GM23338 (cell line): ENCODE measurements at regions not wholly inside any gene's neighbourhood (a gene's known extent, or its start where the extent isn't known, plus 50 kb on each side); places are given as distances from the start of the nearest gene placed in this dataset.

ENCODE experiments used
- ATAC-seq: fragments of 200-7000 bp; cut with Tn5 transposase; 3 replicates; pipeline ENCODE4 v1.9.1; 2020
- DNase-seq: peaks from one replicate; pipeline ENCODE4 v3.0.0-alpha.2; 2015; ENCODE audit warnings: low spot score
- H2AFZ ChIP-seq: fragments of 200-600 bp; sonication (generic); 2 replicates; pipeline ENCODE4 v1.8.0; 2016; ENCODE audit warnings: antibody characterized with exemption, mild to moderate bottlenecking, moderate library complexity
- H3F3A ChIP-seq: fragments of 200-600 bp; sonication (generic); replicated peaks from 2 replicates; pipeline ENCODE4 v1.8.0; 2017; ENCODE audit warnings: antibody characterized with exemption, mixed run types, low read depth
- H3K27ac ChIP-seq: fragments of 200-600 bp; sonication (generic); 2 replicates; pipeline ENCODE4 v1.6.1; 2016; ENCODE audit warnings: low read depth
- H3K27me3 ChIP-seq: fragments of 200-600 bp; sonication (generic); 2 replicates; pipeline ENCODE4 v1.8.0; 2016; ENCODE audit warnings: mild to moderate bottlenecking, mixed run types, moderate library complexity; ENCODE audit not compliant: insufficient read depth
- H3K36me3 ChIP-seq: fragments of 200-600 bp; sonication (generic); 2 replicates; pipeline ENCODE4 v1.8.0; 2016; ENCODE audit warnings: mild to moderate bottlenecking; ENCODE audit not compliant: insufficient read depth
- H3K4me1 ChIP-seq: fragments of 200-600 bp; sonication (generic); 2 replicates; pipeline ENCODE4 v1.8.0; 2016; ENCODE audit warnings: mild to moderate bottlenecking, moderate library complexity; ENCODE audit not compliant: insufficient read depth
- H3K4me2 ChIP-seq: fragments of 200-600 bp; sonication (generic); 2 replicates; pipeline ENCODE4 v1.7.1; 2017; ENCODE audit warnings: mixed run types
- H3K4me3 ChIP-seq: fragments of 200-600 bp; sonication (generic); 2 replicates; pipeline ENCODE4 v1.6.1; 2016; ENCODE audit warnings: mixed run types
- H3K79me2 ChIP-seq: fragments of 200-600 bp; sonication (generic); replicated peaks from 2 replicates; pipeline ENCODE4 v1.8.0; 2017; ENCODE audit warnings: mild to moderate bottlenecking; ENCODE audit not compliant: insufficient read depth
- H3K9me2 ChIP-seq: fragments of 200-600 bp; sonication (generic); 2 replicates; pipeline ENCODE4 v1.8.0; 2017; ENCODE audit not compliant: insufficient read depth
- H4K20me1 ChIP-seq: fragments of 200-600 bp; sonication (generic); replicated peaks from 2 replicates; pipeline ENCODE4 v1.8.0; 2017; ENCODE audit warnings: mild to moderate bottlenecking; ENCODE audit not compliant: insufficient read depth
- H3K27ac Mint-ChIP-seq: 2 replicates; pipeline ENCODE4 v1.8.0; 2020; ENCODE audit warnings: inconsistent platforms, mild to moderate bottlenecking, moderate library complexity, mixed read lengths
- H3K27me3 Mint-ChIP-seq: 3 replicates; pipeline ENCODE4 v1.8.0; 2022; ENCODE audit warnings: low read depth, mild to moderate bottlenecking, moderate library complexity, mixed read lengths, inconsistent platforms; ENCODE audit not compliant: insufficient read depth, poor library complexity
- H3K36me3 Mint-ChIP-seq: 3 replicates; pipeline ENCODE4 v1.8.0; 2021; ENCODE audit warnings: low read depth, mild to moderate bottlenecking, inconsistent platforms, moderate library complexity, mixed read lengths
- H3K4me1 Mint-ChIP-seq: 3 replicates; pipeline ENCODE4 v1.8.0; 2020; ENCODE audit warnings: mild to moderate bottlenecking, inconsistent platforms, mixed read lengths
- H3K4me3 Mint-ChIP-seq: 3 replicates; pipeline ENCODE4 v1.8.0; 2021; ENCODE audit warnings: moderate library complexity, mild to moderate bottlenecking, inconsistent platforms, mixed read lengths
- H3K9me3 Mint-ChIP-seq: 3 replicates; pipeline ENCODE4 v1.8.0; 2020; ENCODE audit warnings: moderate library complexity, mild to moderate bottlenecking, inconsistent platforms, mixed read lengths
- ETS1 ChIP-seq: IDR thresholded peaks from 2 replicates; pipeline ENCODE4 v1.6.1; 2016; ENCODE audit warnings: antibody characterized with exemption
- TF ChIP-seq, protein P1 (sequence below): fragments of 250-450 bp; sonication (Bioruptor Pico); IDR thresholded peaks from 2 replicates; pipeline ENCODE4 v1.5.0; 2020; ENCODE audit warnings: mild to moderate bottlenecking, moderate library complexity
- TF ChIP-seq, protein P2 (sequence below), 2 experiments: fragments of 200-600 bp in 1 of 2; sonication (generic) in 1 of 2; conservative IDR thresholded peaks; 2 replicates each; pipeline versions ENCODE4 v1.5.1 to v1.6.1; 2016 to 2017; ENCODE audit warnings: antibody characterized with exemption in 2 of 2, low read depth in 2 of 2, mild to moderate bottlenecking in 2 of 2, moderate library complexity in 1 of 2

- TF ChIP-seq, protein P1, sequence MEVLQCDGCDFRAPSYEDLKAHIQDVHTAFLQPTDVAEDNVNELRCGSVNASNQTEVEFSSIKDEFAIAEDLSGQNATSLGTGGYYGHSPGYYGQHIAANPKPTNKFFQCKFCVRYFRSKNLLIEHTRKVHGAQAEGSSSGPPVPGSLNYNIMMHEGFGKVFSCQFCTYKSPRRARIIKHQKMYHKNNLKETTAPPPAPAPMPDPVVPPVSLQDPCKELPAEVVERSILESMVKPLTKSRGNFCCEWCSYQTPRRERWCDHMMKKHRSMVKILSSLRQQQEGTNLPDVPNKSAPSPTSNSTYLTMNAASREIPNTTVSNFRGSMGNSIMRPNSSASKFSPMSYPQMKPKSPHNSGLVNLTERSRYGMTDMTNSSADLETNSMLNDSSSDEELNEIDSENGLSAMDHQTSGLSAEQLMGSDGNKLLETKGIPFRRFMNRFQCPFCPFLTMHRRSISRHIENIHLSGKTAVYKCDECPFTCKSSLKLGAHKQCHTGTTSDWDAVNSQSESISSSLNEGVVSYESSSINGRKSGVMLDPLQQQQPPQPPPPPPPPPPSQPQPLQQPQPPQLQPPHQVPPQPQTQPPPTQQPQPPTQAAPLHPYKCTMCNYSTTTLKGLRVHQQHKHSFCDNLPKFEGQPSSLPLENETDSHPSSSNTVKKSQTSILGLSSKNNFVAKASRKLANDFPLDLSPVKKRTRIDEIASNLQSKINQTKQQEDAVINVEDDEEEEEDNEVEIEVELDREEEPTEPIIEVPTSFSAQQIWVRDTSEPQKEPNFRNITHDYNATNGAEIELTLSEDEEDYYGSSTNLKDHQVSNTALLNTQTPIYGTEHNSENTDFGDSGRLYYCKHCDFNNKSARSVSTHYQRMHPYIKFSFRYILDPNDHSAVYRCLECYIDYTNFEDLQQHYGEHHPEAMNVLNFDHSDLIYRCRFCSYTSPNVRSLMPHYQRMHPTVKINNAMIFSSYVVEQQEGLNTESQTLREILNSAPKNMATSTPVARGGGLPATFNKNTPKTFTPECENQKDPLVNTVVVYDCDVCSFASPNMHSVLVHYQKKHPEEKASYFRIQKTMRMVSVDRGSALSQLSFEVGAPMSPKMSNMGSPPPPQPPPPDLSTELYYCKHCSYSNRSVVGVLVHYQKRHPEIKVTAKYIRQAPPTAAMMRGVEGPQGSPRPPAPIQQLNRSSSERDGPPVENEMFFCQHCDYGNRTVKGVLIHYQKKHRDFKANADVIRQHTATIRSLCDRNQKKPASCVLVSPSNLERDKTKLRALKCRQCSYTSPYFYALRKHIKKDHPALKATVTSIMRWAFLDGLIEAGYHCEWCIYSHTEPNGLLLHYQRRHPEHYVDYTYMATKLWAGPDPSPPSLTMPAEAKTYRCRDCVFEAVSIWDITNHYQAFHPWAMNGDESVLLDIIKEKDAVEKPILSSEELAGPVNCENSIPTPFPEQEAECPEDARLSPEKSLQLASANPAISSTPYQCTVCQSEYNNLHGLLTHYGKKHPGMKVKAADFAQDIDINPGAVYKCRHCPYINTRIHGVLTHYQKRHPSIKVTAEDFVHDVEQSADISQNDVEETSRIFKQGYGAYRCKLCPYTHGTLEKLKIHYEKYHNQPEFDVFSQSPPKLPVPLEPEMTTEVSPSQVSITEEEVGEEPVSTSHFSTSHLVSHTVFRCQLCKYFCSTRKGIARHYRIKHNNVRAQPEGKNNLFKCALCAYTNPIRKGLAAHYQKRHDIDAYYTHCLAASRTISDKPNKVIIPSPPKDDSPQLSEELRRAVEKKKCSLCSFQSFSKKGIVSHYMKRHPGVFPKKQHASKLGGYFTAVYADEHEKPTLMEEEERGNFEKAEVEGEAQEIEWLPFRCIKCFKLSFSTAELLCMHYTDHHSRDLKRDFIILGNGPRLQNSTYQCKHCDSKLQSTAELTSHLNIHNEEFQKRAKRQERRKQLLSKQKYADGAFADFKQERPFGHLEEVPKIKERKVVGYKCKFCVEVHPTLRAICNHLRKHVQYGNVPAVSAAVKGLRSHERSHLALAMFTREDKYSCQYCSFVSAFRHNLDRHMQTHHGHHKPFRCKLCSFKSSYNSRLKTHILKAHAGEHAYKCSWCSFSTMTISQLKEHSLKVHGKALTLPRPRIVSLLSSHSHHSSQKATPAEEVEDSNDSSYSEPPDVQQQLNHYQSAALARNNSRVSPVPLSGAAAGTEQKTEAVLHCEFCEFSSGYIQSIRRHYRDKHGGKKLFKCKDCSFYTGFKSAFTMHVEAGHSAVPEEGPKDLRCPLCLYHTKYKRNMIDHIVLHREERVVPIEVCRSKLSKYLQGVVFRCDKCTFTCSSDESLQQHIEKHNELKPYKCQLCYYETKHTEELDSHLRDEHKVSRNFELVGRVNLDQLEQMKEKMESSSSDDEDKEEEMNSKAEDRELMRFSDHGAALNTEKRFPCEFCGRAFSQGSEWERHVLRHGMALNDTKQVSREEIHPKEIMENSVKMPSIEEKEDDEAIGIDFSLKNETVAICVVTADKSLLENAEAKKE (CRISPR knock-in tag): no peak
- no peak for TF ChIP-seq ETS1
Measured at GRCh38 chr6:91240878-91241603, 654.2 kb upstream of the MAP3K7 start (continued).

GRCh38 chr6:91221072-91221720 is 634.3 kb upstream of the MAP3K7 start:
- Histone ChIP-seq H3K27ac (no peak overlapping the region), H3K79me2 (no peaks in the 10 kb centered on the region), H3K4me3 (no peak overlapping the region), H3F3A (no peaks in the 10 kb centered on the region), H2AFZ (no peak overlapping the region), H4K20me1 (no peaks in the 10 kb centered on the region), H3K4me1 (no peaks in the 10 kb centered on the region), H3K27me3 (no peaks in the 10 kb centered on the region), H3K4me2 (no peak overlapping the region), H3K9me2 (no peaks in the 10 kb centered on the region), H3K36me3 (no peaks in the 10 kb centered on the region)
- TF ChIP-seq, protein P2, sequence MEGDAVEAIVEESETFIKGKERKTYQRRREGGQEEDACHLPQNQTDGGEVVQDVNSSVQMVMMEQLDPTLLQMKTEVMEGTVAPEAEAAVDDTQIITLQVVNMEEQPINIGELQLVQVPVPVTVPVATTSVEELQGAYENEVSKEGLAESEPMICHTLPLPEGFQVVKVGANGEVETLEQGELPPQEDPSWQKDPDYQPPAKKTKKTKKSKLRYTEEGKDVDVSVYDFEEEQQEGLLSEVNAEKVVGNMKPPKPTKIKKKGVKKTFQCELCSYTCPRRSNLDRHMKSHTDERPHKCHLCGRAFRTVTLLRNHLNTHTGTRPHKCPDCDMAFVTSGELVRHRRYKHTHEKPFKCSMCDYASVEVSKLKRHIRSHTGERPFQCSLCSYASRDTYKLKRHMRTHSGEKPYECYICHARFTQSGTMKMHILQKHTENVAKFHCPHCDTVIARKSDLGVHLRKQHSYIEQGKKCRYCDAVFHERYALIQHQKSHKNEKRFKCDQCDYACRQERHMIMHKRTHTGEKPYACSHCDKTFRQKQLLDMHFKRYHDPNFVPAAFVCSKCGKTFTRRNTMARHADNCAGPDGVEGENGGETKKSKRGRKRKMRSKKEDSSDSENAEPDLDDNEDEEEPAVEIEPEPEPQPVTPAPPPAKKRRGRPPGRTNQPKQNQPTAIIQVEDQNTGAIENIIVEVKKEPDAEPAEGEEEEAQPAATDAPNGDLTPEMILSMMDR (conservative IDR thresholded peaks at IDR 0.05; ENCODE audit: low read depth in 2 of 2): no peak
- TF ChIP-seq, protein P1 (CRISPR knock-in tag): no peak
- no peak for DNase-seq
- Mint-ChIP-seq H3K27me3 (no peaks in the 10 kb centered on the region), H3K36me3 (no peaks in the 10 kb centered on the region), H3K4me3 (no peak overlapping the region), H3K27ac (no peak overlapping the region), H3K9me3 (no peaks in the 10 kb centered on the region), H3K4me1 (no peaks in the 10 kb centered on the region)
- no peak for ATAC-seq
